ENCODE measurements at regions not wholly inside any gene's neighbourhood (a gene's known extent, or its start where the extent isn't known, plus 50 kb on each side); places are given as distances from the start of the nearest gene placed in this dataset.
"Not testable (repeated sequence)": the region's sequence is repeated elsewhere in the genome, so short reads cannot be mapped to it uniquely, and the experiment has no call there.

DNA sequence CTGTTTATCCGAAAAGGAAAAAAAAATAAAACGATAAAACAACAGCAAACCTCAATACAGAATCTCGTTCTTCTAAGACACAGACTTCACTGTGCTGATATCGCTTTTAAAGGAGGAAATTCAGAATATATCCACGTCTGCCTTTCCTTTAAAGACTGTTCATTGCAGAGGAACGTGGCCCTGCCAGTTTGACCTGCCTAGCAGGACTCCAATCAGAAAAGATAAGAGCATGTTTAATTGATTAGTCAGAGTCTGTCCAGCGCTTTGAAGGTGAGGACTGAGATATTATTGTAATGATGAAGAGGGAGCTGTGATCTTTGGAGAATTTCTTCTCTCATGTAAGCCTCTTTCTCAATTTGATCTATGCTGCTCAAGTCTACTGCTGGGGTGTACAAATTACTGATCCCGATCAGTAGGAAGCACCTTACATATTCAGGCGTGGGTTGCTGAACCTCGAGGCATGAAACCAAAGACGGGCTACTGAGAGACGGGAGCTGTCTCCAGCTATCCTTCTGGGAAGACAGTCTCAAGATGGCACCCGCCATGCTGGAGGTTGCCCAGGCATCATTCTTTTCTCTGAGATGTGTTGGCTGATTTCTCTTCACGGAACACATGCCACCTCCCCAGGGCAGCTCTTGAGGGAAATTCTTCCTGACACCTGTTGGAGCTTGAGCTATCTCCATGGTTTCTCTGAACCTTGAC lies 146.1 kb downstream of the SHOX start:
- no peak overlapping the region for H3K27ac Mint-ChIP-seq
- H3K9me3 Mint-ChIP-seq: peaks cover 6% of the 10 kb centered on the region
- no peak for DNase-seq
- no peaks in the 10 kb centered on the region for H3K4me1 Mint-ChIP-seq
- CTCF ChIA-PET: no interaction called here
- no peaks in the 10 kb centered on the region for H3K27me3 Mint-ChIP-seq
- no peak overlapping the region for H3K4me3 Mint-ChIP-seq
- H3K36me3 Mint-ChIP-seq: no peaks in the 10 kb centered on the region

DNA sequence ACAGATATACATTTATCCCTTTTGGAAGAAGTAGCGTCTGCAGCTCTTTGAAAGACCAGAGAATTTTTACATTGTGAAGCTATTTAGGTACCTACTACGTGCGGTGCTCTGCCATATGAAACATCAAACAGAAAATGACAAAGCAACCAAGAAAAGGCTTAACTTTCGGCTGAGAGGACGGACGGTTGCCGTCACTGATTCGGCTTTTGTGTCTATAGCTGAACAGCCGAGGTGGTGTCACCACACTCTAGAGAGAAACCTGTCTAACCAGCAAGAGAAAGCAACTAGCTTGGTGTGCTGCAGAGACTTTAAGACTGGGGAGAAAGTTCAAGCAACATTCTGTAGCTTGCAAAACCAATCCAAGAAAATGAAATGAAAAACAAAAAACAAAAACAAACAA lies 145.5 kb downstream of the SHOX start:
- Mint-ChIP-seq H3K36me3 (no peaks in the 10 kb centered on the region), H3K9me3 (peaks cover 6% of the 10 kb centered on the region), H3K4me1 (no peaks in the 10 kb centered on the region), H3K4me3 (no peak overlapping the region), H3K27ac (no peak overlapping the region), H3K27me3 (no peaks in the 10 kb centered on the region)
- CTCF ChIA-PET: no interaction called here
- DNase-seq: no peak

DNA sequence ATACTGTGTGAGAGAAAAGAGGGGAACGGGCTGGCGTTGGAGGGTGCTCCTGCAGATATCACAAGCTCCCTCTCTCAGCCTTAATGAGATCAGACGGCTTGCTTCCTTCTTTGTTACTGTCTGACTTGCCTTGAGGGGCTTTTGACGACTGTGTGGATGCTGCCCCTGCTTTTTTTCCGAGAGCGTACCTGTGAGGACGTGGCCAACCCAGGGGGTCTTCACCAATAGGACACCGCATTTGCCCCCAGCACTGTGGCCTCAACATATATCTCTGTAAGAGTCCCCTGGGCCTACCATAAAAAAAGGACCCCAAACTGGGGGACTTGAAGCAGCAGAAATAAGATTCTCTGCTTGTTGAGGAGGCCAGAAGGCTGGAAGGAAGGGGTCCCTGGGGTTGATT lies 143.9 kb downstream of the SHOX start:
- DNase-seq: no peak
- CTCF ChIA-PET: no interaction called here
- no peaks in the 10 kb centered on the region for H3K27me3 Mint-ChIP-seq
- H3K9me3 Mint-ChIP-seq: peaks cover 5% of the 10 kb centered on the region
- H3K4me3 Mint-ChIP-seq: no peak overlapping the region
- H3K27ac Mint-ChIP-seq: no peak overlapping the region
- no peaks in the 10 kb centered on the region for H3K4me1 Mint-ChIP-seq
- no peaks in the 10 kb centered on the region for H3K36me3 Mint-ChIP-seq

DNA sequence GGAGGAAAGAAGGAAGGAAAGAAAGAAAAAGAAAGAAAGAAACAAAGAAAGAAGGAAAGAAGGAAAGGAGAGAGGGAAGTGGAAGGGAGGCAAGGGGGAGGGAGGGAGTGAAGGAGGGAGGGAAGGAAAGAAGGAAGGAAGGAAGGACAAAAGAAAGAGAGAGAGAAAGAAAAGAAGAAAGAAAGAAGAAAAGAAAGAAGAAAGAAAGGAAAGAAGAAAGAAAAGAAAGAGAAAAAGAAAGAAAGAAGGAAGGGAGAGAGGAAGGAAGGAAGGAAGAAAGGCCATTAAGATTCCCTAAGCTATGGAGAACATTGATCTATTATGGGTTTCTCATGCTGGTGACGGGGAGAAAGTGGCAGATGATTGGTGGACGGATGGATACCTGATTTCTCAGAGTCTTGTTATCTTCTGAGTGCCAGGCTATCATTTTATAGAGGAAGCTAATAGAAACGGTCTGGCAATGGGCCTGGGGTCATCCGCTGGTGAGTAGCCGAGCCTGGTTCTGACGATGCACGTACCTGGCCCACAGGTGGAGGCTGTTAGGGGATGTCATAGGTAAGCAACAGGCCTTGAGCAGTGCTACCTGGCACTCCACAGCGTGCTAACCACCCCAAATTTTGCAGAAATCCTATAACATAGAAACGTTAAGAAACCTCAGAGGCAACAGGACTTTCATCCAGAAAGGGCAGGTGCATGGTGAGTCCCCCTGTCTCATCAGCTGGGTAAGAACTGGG lies 142.9 kb downstream of the SHOX start:
- peaks cover 10% of the 10 kb centered on the region for H3K9me3 Mint-ChIP-seq
- DNase-seq: no peak
- no peaks in the 10 kb centered on the region for H3K27me3 Mint-ChIP-seq
- no peaks in the 10 kb centered on the region for H3K36me3 Mint-ChIP-seq
- no peaks in the 10 kb centered on the region for H3K4me1 Mint-ChIP-seq
- no peak overlapping the region for H3K4me3 Mint-ChIP-seq
- H3K27ac Mint-ChIP-seq: no peak overlapping the region
- CTCF ChIA-PET: no interaction called here

DNA sequence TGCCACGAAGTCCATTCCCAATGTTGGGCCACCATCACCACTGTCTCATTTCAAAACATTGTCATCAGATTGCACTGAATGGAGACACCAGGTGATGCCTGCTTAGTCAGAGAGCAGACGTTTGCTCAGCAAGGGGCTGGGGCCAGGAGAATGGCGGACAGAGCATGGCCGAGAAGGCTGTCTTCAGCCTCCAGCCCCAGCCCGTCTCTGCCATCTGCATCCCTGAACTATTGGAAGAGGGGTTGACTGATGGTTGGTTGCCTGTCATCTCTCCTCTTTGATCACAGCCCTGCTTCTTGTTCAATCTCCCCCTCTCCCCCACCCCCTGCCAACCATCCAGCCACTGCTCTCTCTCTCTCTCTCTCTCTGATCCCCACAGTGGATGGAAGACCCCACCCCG lies 140.9 kb downstream of the SHOX start:
- Mint-ChIP-seq H3K4me1 (no peaks in the 10 kb centered on the region), H3K27ac (no peak overlapping the region), H3K27me3 (no peaks in the 10 kb centered on the region), H3K4me3 (no peak overlapping the region), H3K9me3 (peaks cover 23% of the 10 kb centered on the region), H3K36me3 (no peaks in the 10 kb centered on the region)
- CTCF ChIA-PET: no interaction called here
- DNase-seq: no peak

DNA sequence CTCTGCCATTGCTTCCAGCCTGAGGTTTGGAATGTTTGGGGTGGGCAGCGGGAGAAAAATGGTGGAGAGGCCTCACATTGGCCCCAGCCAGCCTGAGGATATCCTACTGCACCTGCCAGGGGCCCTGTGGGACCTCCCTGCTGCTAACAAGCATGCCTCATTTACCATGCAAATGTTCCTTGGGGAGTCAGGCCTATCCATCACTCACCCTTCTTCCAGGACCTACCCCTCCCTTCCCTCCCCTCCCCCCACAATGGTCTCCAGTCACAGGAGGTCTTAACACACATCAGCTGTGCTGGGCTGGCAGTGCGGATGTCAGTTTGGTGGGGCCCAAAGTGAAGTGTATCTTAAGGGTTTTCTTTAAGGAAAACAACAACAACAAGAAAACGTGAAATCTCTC lies 139.2 kb downstream of the SHOX start:
- DNase-seq: no peak
- no peaks in the 10 kb centered on the region for H3K36me3 Mint-ChIP-seq

DNA sequence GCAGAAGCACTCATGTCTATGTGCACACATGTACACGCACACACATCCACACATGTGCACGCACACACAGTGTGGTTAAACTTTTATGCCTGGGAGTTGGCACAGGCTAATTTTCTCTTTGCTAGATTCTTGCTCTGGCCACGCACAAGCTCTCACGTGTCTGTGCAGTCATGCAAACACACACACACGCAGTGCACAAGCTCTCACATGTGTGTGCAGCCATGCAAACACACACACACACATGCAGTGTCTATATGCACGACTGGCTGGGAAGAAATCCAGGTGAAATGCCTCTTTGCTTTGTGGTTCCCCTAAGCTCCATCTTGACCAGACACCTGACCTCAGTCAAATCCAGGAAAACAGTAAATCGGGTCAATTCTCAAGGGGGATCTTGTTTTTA lies 138.0 kb downstream of the SHOX start:
- H3K27me3 Mint-ChIP-seq: no peaks in the 10 kb centered on the region
- H3K4me1 Mint-ChIP-seq: no peaks in the 10 kb centered on the region
- no peak overlapping the region for H3K27ac Mint-ChIP-seq
- no peaks in the 10 kb centered on the region for H3K36me3 Mint-ChIP-seq
- no peak overlapping the region for H3K4me3 Mint-ChIP-seq
- H3K9me3 Mint-ChIP-seq: peaks cover 22% of the 10 kb centered on the region
- CTCF ChIA-PET: no interaction called here
- no peak for DNase-seq

More for the DNA sequence above, 139.2 kb downstream of the SHOX start:
- H3K9me3 Mint-ChIP-seq: peaks cover 24% of the 10 kb centered on the region
- H3K4me1 Mint-ChIP-seq: no peaks in the 10 kb centered on the region
- no peak overlapping the region for H3K4me3 Mint-ChIP-seq
- CTCF ChIA-PET: no interaction called here
- no peak overlapping the region for H3K27ac Mint-ChIP-seq
- no peaks in the 10 kb centered on the region for H3K27me3 Mint-ChIP-seq

DNA sequence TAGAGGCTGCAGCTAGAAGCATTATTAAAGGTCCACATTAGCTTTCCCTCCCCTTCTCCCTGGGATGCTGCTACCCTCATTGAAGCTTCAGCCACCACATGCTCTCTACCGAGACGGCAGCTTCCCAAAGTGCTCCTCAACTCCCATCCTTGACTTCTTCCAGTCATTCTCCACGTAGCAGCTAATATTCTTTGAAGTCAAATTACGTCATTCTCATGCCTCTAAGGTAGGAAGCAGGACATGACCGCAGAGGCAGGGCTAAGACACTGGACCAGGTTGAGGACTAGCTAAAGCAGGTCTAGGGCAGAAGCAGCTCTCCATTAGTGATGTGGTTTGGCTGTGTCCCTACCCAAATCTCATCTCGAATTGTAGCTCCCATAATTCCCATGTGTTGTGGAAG lies 128.3 kb downstream of the SHOX start:
- Mint-ChIP-seq H3K36me3 (no peaks in the 10 kb centered on the region), H3K4me3 (no peak overlapping the region), H3K9me3 (peaks cover 7% of the 10 kb centered on the region), H3K27ac (no peak overlapping the region), H3K4me1 (no peaks in the 10 kb centered on the region), H3K27me3 (no peaks in the 10 kb centered on the region)
- DNase-seq: no peak
- CTCF ChIA-PET: no interaction called here

DNA sequence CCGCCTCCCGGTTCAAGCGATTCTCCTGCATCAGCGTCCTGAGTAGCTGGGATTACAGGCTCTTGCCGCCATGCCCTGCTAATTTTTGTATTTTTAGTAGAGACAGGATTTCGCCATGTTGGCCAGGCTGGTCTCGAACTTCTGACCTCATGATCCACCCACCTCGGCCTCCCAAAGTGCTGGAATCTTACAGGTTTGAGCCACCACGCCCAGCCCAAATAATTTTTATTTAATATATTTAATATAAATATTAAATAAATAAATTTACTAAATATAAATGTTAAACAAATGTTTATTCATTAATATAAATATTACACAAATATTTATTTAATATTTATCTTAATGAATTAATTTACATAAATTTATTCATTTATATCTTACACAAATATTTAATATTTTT lies 120.2 kb downstream of the SHOX start:
- no peak for DNase-seq
- H3K36me3 Mint-ChIP-seq: no peaks in the 10 kb centered on the region
- no peak overlapping the region for H3K4me3 Mint-ChIP-seq
- H3K27me3 Mint-ChIP-seq: no peaks in the 10 kb centered on the region
- H3K27ac Mint-ChIP-seq: no peak overlapping the region
- H3K4me1 Mint-ChIP-seq: no peaks in the 10 kb centered on the region
- CTCF ChIA-PET: no interaction called here
- peaks cover 9% of the 10 kb centered on the region for H3K9me3 Mint-ChIP-seq

DNA sequence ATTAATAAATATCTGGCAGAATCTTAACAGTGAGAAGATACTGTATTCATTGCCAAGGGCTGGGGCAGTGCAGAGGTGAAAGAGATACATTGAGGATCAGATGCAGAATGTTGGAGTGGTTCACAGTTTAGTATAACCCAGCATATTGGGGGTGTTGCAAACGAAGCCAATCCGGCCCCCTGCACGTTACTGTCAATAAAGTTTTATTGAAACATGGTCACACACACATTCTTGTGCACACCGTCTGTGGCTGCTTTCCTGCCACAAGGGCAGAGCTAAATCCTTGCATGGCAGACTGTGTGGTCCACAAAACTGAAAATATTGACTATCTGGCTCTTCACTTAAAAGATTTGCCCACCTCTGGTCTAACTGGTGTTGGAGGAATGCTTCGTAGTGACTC lies 119.7 kb downstream of the SHOX start:
- Mint-ChIP-seq H3K36me3 (no peaks in the 10 kb centered on the region), H3K27ac (no peak overlapping the region), H3K4me3 (no peak overlapping the region), H3K9me3 (peaks cover 15% of the 10 kb centered on the region), H3K4me1 (no peaks in the 10 kb centered on the region), H3K27me3 (no peaks in the 10 kb centered on the region)
- CTCF ChIA-PET: no interaction called here
- DNase-seq: no peak

DNA sequence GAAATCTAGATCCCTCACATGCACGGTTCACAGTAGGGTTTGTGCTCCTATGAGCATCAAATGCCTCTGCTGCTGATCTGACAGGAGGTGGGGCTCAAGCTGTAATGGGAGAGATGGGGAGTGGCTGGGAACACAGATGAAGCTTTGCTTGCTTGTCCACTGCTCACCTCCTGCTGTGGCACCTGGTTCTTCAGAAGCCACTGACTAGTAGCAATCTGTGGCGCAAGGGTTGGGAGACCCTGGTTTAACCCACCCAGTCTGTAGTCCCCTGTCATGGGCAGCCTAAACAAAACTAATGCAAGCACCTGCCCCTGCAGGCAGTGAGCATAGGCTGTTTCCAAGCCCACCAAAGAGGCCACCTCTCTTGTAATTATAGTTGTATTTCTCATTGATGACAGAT lies 116.6 kb downstream of the SHOX start:
- Mint-ChIP-seq H3K27ac (no peak overlapping the region), H3K27me3 (no peaks in the 10 kb centered on the region), H3K9me3 (peaks cover 22% of the 10 kb centered on the region), H3K4me1 (no peaks in the 10 kb centered on the region), H3K36me3 (peaks cover 2% of the 10 kb centered on the region), H3K4me3 (no peak overlapping the region)
- no peak for DNase-seq
- CTCF ChIA-PET: no interaction called here

DNA sequence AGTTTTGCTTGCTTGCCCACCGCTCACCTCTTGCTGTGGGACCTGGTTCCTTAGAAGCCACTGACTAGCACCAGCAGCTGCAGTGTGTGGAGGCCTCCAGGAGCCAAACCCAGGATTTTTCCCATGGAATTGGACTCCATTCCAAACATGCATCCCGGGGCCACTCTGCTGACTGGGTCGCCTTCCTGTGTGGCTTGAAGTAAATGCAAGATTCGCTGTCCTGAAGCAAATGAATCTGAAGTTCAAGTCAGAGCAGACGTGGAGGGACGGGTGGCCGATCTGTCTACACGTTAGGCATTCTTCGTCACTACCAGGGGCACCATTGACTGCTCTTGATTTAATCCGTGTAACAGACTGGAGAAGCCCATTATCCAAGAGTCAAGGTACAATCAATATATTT lies 109.0 kb downstream of the SHOX start:
- peaks cover 2% of the 10 kb centered on the region for H3K36me3 Mint-ChIP-seq
- H3K9me3 Mint-ChIP-seq: peaks cover 25% of the 10 kb centered on the region
- DNase-seq: no peak
- no peak overlapping the region for H3K4me3 Mint-ChIP-seq
- H3K4me1 Mint-ChIP-seq: no peaks in the 10 kb centered on the region
- CTCF ChIA-PET: no interaction called here
- no peak overlapping the region for H3K27ac Mint-ChIP-seq
- H3K27me3 Mint-ChIP-seq: no peaks in the 10 kb centered on the region

DNA sequence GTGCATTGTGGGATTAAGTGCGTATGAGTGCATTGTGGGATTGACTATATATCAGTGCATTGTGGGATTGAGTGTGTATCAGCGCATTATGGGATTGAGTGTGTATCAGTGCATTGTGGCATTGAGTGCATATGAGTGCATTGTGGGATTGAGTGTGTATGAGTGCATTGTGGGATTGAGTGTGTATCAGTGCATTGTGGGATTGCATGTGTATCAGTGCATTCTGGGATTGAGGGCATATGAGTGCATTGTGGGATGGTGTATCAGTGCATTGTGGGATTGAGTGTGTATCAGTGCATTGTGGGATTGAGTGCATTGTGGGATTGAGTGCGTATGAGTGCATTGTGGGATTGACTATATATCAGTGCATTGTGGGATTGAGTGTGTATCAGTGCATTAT lies 106.4 kb downstream of the SHOX start:
- H3K9me3 Mint-ChIP-seq: peaks cover 19% of the 10 kb centered on the region
- H3K4me3 Mint-ChIP-seq, H3K27ac Mint-ChIP-seq, H3K27me3 Mint-ChIP-seq, H3K4me1 Mint-ChIP-seq, DNase-seq, CTCF ChIA-PET, H3K36me3 Mint-ChIP-seq: not testable (repeated sequence)

DNA sequence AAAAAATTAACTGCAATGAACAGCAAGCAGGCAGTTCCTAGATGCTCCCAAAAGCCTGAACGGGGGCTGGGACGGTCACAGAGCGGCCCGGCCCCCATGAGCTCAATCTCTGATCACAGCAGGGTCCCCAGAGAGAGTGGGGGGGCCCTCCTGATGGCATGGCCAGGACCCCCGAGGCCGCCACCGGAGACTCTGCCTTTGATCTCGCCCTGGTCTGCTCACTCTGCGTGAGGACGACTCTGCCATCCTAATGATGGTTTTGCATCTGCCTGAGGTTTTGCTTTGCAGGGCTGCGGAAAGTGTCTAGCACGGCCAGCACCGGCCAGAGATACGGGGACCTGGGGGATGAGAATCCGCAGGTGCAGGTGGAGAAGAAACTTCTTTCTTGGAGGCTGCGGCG lies 103.8 kb downstream of the SHOX start:
- Mint-ChIP-seq H3K36me3 (no peaks in the 10 kb centered on the region), H3K4me1 (no peaks in the 10 kb centered on the region)
- CTCF ChIA-PET: no interaction called here

DNA sequence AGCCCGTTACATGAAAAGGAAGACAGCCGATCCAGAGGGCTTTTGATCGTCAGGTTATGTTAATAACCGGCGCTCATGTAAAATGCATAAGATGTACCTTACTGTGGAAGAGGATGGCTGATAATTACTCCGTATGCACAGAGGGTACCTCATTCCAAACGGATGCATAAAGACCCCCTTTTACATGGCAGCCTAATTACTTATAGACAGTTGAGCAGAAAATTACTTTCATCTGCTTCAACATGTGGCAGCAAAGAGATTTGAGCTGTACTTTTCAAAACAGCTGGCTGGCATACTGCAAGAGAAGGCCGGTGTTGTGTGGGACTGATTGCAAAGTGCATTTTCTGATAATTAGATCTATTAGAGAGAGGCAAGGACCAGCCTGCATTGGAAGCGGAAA lies 103.4 kb downstream of the SHOX start:
- Mint-ChIP-seq H3K9me3 (peaks cover 5% of the 10 kb centered on the region), H3K36me3 (no peaks in the 10 kb centered on the region), H3K27ac (no peak overlapping the region), H3K4me1 (no peaks in the 10 kb centered on the region), H3K4me3 (no peak overlapping the region), H3K27me3 (no peaks in the 10 kb centered on the region)
- no peak for DNase-seq
- CTCF ChIA-PET: no interaction called here

More for the DNA sequence above, 103.8 kb downstream of the SHOX start:
- DNase-seq: no peak
- peaks cover 5% of the 10 kb centered on the region for H3K9me3 Mint-ChIP-seq
- H3K4me3 Mint-ChIP-seq: no peak overlapping the region
- H3K27ac Mint-ChIP-seq: no peak overlapping the region
- H3K27me3 Mint-ChIP-seq: no peaks in the 10 kb centered on the region
